Gastrocnemius medialis (tissue), 4 donors: ENCODE measurements at regions not wholly inside any gene's neighbourhood (a gene's known extent, or its start where the extent isn't known, plus 50 kb on each side); places are given as distances from the start of the nearest gene placed in this dataset.
A peak's percentile ranks its signal among the peaks of the same experiment; 100 is the strongest.

Experiments
- CTCF ChIP-seq, 5 experiments: fragments of 450-650 bp in 3 of 5; fragments of 200-600 bp in 2 of 5; sonication (generic) in 2 of 5; IDR thresholded peaks in 4 of 5; conservative IDR thresholded peaks in 1 of 5; 1 replicate in 4 of 5; 2 replicates in 1 of 5; pipeline ENCODE4 v1.5.1; 2016 to 2019; ENCODE audit warnings: antibody characterized with exemption in 5 of 5, mild to moderate bottlenecking in 3 of 5, moderate library complexity in 3 of 5
- POLR2A ChIP-seq, 2 donors: fragments of 450-650 bp; IDR thresholded peaks; one replicate each; pipeline ENCODE4 v1.6.1; 2017; ENCODE audit warnings: antibody characterized with exemption in 2 of 2, mild to moderate bottlenecking in 2 of 2, moderate library complexity in 2 of 2

- TF ChIP-seq CTCF (IDR thresholded peaks at IDR 0.05 in 4 of 5, conservative IDR thresholded peaks at IDR 0.05 in 1 of 5) (peak; percentile 65 to 88 (median 82)), POLR2A (IDR thresholded peaks at IDR 0.05) (no peak)
Measured at GRCh38 chr6:97394160-97394748, 111.2 kb upstream of the MMS22L start.
